GM12878 (cell line): ENCODE measurements at regions not wholly inside any gene's neighbourhood (a gene's known extent, or its start where the extent isn't known, plus 50 kb on each side); places are given as distances from the start of the nearest gene placed in this dataset.

Experiments
- ATAC-seq: fragments of 200-7000 bp; cut with Tn5 transposase; 3 replicates; pipeline ENCODE4 v1.9.1; 2020; ENCODE audit warnings: mild to moderate bottlenecking, moderate library complexity
- BruUV-seq: library from RNA; stranded (reverse); fragments of 400-500 nt; replicated peaks from 2 replicates; lab custom pipeline; 2021; lab: Mats Ljungman, UMichigan
- CTCF ChIA-PET: fragments of 300-600 bp; sonication (Branson Sonifier 250); formaldehyde crosslinking; extraction: SDS; loops from one replicate; lab custom pipeline; 2021; ENCODE audit warnings: inconsistent platforms; lab: Yijun Ruan, JAX
- POLR2A ChIA-PET: fragments of 350-600 bp; formaldehyde crosslinking; extraction: SDS; loops from one replicate; lab custom pipeline; 2021; ENCODE audit warnings: inconsistent platforms; lab: Charles Lee
- RAD21 ChIA-PET: fragments of 300-600 bp; sonication (Branson Sonifier 250); formaldehyde crosslinking; loops from one replicate; lab custom pipeline; 2023; ENCODE audit warnings: antibody characterized with exemption; ENCODE audit not compliant: unreplicated experiment; lab: Charles Lee
- SMC1A ChIA-PET: fragments of 300-600 bp; sonication (Branson Sonifier 250); formaldehyde crosslinking; loops from one replicate; lab custom pipeline; 2023; ENCODE audit not compliant: unreplicated experiment, uncharacterized antibody; lab: Charles Lee
- DNase-seq: peaks from one replicate; pipeline ENCODE4 v3.0.0-alpha.2; 2011; ENCODE audit warnings: low read depth, low spot score
- FAIRE-seq: peaks from 3 replicates; lab custom pipeline; 2011; peaks lifted over from hg19 to GRCh38; lab: Jason Lieb, UNC
- H2AFZ ChIP-seq: 2 replicates; pipeline ENCODE4 v1.6.0; 2011; ENCODE audit warnings: low read depth, low read length, control low read depth; ENCODE audit not compliant: control insufficient read depth
- H3K27ac ChIP-seq: 2 replicates; pipeline ENCODE4 v1.5.1; 2011; ENCODE audit warnings: control low read depth; ENCODE audit not compliant: control insufficient read depth, insufficient read depth
- H3K27me3 ChIP-seq, 2 experiments: replicated peaks in 1 of 2; 2 replicates each; pipeline versions ENCODE4 v1.6.0 to v1.6.1; 2011; ENCODE audit warnings: low read length in 1 of 2; ENCODE audit not compliant: control insufficient read depth in 2 of 2, insufficient read depth in 2 of 2
- H3K36me3 ChIP-seq, 2 experiments: 2 replicates each; pipeline ENCODE4 v1.5.1; 2011; ENCODE audit warnings: low read length in 1 of 2; ENCODE audit not compliant: control insufficient read depth in 2 of 2, insufficient read depth in 2 of 2
- H3K4me1 ChIP-seq: 2 replicates; pipeline ENCODE4 v1.6.1; 2011; ENCODE audit warnings: mild to moderate bottlenecking, low read length, moderate library complexity, mixed read lengths; ENCODE audit not compliant: control insufficient read depth, insufficient read depth
- H3K4me2 ChIP-seq: 2 replicates; pipeline ENCODE4 v1.6.0; 2011; ENCODE audit warnings: control low read depth; ENCODE audit not compliant: control insufficient read depth, insufficient read depth
- H3K4me3 ChIP-seq: fragments of 200-600 bp; sonication (generic); 2 replicates; pipeline ENCODE4 v1.5.1; 2016
- H3K79me2 ChIP-seq: 2 replicates; pipeline ENCODE4 v1.6.0; 2011; ENCODE audit warnings: low read length; ENCODE audit not compliant: control insufficient read depth, insufficient read depth
- H3K9ac ChIP-seq: 2 replicates; pipeline ENCODE4 v1.8.0; 2011; ENCODE audit warnings: low read length, control low read depth, mixed read lengths; ENCODE audit not compliant: control insufficient read depth, insufficient read depth
- H3K9me3 ChIP-seq: replicated peaks from 3 replicates; pipeline ENCODE4 v1.5.1; 2011; ENCODE audit warnings: mild to moderate bottlenecking, low read length; ENCODE audit not compliant: control insufficient read depth, insufficient read depth
- H4K20me1 ChIP-seq: 2 replicates; pipeline ENCODE4 v1.6.0; 2011; ENCODE audit not compliant: control insufficient read depth, insufficient read depth
- CBFB ChIP-seq: IDR thresholded peaks from 2 replicates; pipeline ENCODE4 v1.6.1; 2016; ENCODE audit warnings: antibody characterized with exemption, low read depth
- CBX5 ChIP-seq: sonication (generic); IDR thresholded peaks from 2 replicates; pipeline ENCODE4 v1.6.1; 2016; ENCODE audit warnings: low read depth, moderate library complexity, mild to moderate bottlenecking, inconsistent platforms
- IRF4 ChIP-seq: IDR thresholded peaks from 2 replicates; pipeline ENCODE4 v1.6.1; 2011; ENCODE audit warnings: low read depth, low read length
- NFIC ChIP-seq: IDR thresholded peaks from 2 replicates; pipeline ENCODE4 v1.6.1; 2012; ENCODE audit warnings: low read depth, mild to moderate bottlenecking, inconsistent platforms, low read length, moderate library complexity
- NR2F1 ChIP-seq: fragments of 450-650 bp; conservative IDR thresholded peaks from 2 replicates; pipeline ENCODE4 v1.6.1; 2017; ENCODE audit warnings: mild to moderate bottlenecking
- SP1 ChIP-seq: IDR thresholded peaks from one replicate; pipeline ENCODE4 v1.6.1; 2011; ENCODE audit warnings: low read depth, low read length
- SPI1 ChIP-seq: IDR thresholded peaks from 2 replicates; pipeline ENCODE4 v1.6.1; 2011; ENCODE audit warnings: low read depth, mild to moderate bottlenecking, low read length, moderate library complexity, borderline replicate concordance; ENCODE audit not compliant: insufficient read depth
- TBL1XR1 ChIP-seq: IDR thresholded peaks from 2 replicates; pipeline ENCODE4 v1.6.1; 2012; ENCODE audit warnings: low read depth, low read length, improper control_type of control experiment
- TCF12 ChIP-seq: IDR thresholded peaks from 2 replicates; pipeline ENCODE4 v1.6.1; 2011; ENCODE audit warnings: low read depth, mild to moderate bottlenecking, low read length
- TCF3 ChIP-seq: IDR thresholded peaks from 2 replicates; pipeline ENCODE4 v1.6.1; 2012; ENCODE audit warnings: low read depth, mild to moderate bottlenecking, low read length, borderline replicate concordance; ENCODE audit not compliant: insufficient read depth
- TCF7 ChIP-seq: IDR thresholded peaks from 2 replicates; pipeline ENCODE4 v1.6.1; 2014; ENCODE audit warnings: antibody characterized with exemption, borderline replicate concordance
- ZSCAN29 ChIP-seq: fragments of 450-650 bp; IDR thresholded peaks from 2 replicates; pipeline ENCODE4 v1.6.1; 2017; ENCODE audit warnings: mild to moderate bottlenecking, moderate library complexity
- WGBS: methylation state at CpG from one replicate; pipeline ENCODE4 v1.1.6; 2016; ENCODE audit warnings: low lambda C conversion rate; ENCODE audit not compliant: insufficient replicate concordance, insufficient coverage; ENCODE audit errors: missing lambda C conversion rate; 5-methylcytosine and 5-hydroxymethylcytosine counted together
- in situ Hi-C: fragments of 300-500 bp; cut with MboI; formaldehyde crosslinking; loops from 9 replicates; pipeline ENCODE4 v1.14.3; 2018; ENCODE audit warnings: mixed read lengths
- intact Hi-C: fragments of 100-400 bp; cut with micrococcal nuclease; formaldehyde crosslinking; loops from one replicate; pipeline ENCODE4 v1.14.2; 2022; ENCODE audit not compliant: unreplicated experiment
- TF ChIP-seq, protein P1 (sequence below): fragments of 450-650 bp; IDR thresholded peaks from 2 replicates; pipeline ENCODE4 v1.6.1; 2017; ENCODE audit warnings: mild to moderate bottlenecking, moderate library complexity
- TF ChIP-seq, protein P2 (sequence below): fragments of 450-650 bp; IDR thresholded peaks from 2 replicates; pipeline ENCODE4 v1.6.1; 2017; ENCODE audit warnings: borderline replicate concordance
- TF ChIP-seq, protein P3 (sequence below): fragments of 450-650 bp; formaldehyde crosslinking; IDR thresholded peaks from 2 replicates; pipeline ENCODE4 v1.4.0; 2022; ENCODE audit warnings: mild to moderate bottlenecking, moderate library complexity
- TF ChIP-seq, protein P4 (sequence below): fragments of 450-650 bp; IDR thresholded peaks from 2 replicates; pipeline ENCODE4 v1.6.1; 2017; ENCODE audit warnings: low read depth, mild to moderate bottlenecking, moderate library complexity

DNA sequence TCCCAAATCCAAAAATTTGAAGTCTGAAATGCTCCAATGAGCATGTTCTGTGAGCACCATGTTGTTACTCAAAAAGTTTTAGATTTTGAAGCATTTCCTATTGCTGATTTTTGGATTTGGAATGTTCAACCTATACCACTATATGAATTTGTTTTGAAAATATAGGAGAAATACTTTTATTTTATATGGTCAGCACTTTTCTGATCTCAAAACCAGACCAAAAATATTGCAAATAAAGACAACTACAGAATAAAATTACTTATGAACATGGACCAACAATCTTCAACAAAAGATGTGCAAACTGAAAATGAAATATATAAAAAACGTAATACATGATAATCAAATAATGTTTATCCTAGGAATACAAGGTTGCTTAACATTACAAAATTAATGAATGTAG lies 73.7 kb upstream of the APOBEC4 start:
- Histone ChIP-seq H2AFZ (no peak overlapping the region), H3K4me2 (no peak overlapping the region), H3K9ac (no peak overlapping the region), H4K20me1 (no peaks in the 10 kb centered on the region), H3K9me3 (no peaks in the 10 kb centered on the region), H3K27ac (no peak overlapping the region), H3K36me3 (no peaks in the 10 kb centered on the region), H3K79me2 (no peaks in the 10 kb centered on the region), H3K27me3 (no peaks in the 10 kb centered on the region), H3K4me1 (peaks cover 15% of the 10 kb centered on the region; the same call in 1 of the 2 replicates), H3K4me3 (no peak overlapping the region)
- no TSS peak for BruUV-seq
- SMC1A ChIA-PET, result no interaction called here
- POLR2A ChIA-PET, result no interaction called here
- no peak for DNase-seq
- intact Hi-C loops, result no loop called here
- WGBS, result 52% methylated on average over 1 of the region's 1 CpG
- ATAC-seq, result no peak
- no peak for FAIRE-seq
- in situ Hi-C loops, result no loop called here
- RAD21 ChIA-PET, result no interaction called here
- CTCF ChIA-PET, result no interaction called here
- TF ChIP-seq ZSCAN29 (no peak), NFIC (no peak), TCF3 (no peak), CBX5 (no peak), CBFB (no peak), SPI1 (no peak), NR2F1 (no peak), TBL1XR1 (no peak), IRF4 (no peak), TCF7 (no peak), SP1 (no peak), TCF12 (no peak)
- TF ChIP-seq, protein P1, sequence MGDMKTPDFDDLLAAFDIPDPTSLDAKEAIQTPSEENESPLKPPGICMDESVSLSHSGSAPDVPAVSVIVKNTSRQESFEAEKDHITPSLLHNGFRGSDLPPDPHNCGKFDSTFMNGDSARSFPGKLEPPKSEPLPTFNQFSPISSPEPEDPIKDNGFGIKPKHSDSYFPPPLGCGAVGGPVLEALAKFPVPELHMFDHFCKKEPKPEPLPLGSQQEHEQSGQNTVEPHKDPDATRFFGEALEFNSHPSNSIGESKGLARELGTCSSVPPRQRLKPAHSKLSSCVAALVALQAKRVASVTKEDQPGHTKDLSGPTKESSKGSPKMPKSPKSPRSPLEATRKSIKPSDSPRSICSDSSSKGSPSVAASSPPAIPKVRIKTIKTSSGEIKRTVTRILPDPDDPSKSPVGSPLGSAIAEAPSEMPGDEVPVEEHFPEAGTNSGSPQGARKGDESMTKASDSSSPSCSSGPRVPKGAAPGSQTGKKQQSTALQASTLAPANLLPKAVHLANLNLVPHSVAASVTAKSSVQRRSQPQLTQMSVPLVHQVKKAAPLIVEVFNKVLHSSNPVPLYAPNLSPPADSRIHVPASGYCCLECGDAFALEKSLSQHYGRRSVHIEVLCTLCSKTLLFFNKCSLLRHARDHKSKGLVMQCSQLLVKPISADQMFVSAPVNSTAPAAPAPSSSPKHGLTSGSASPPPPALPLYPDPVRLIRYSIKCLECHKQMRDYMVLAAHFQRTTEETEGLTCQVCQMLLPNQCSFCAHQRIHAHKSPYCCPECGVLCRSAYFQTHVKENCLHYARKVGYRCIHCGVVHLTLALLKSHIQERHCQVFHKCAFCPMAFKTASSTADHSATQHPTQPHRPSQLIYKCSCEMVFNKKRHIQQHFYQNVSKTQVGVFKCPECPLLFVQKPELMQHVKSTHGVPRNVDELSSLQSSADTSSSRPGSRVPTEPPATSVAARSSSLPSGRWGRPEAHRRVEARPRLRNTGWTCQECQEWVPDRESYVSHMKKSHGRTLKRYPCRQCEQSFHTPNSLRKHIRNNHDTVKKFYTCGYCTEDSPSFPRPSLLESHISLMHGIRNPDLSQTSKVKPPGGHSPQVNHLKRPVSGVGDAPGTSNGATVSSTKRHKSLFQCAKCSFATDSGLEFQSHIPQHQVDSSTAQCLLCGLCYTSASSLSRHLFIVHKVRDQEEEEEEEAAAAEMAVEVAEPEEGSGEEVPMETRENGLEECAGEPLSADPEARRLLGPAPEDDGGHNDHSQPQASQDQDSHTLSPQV, result no peak
- TF ChIP-seq, protein P2, sequence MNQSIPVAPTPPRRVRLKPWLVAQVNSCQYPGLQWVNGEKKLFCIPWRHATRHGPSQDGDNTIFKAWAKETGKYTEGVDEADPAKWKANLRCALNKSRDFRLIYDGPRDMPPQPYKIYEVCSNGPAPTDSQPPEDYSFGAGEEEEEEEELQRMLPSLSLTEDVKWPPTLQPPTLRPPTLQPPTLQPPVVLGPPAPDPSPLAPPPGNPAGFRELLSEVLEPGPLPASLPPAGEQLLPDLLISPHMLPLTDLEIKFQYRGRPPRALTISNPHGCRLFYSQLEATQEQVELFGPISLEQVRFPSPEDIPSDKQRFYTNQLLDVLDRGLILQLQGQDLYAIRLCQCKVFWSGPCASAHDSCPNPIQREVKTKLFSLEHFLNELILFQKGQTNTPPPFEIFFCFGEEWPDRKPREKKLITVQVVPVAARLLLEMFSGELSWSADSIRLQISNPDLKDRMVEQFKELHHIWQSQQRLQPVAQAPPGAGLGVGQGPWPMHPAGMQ, result no peak
- TF ChIP-seq, protein P3, sequence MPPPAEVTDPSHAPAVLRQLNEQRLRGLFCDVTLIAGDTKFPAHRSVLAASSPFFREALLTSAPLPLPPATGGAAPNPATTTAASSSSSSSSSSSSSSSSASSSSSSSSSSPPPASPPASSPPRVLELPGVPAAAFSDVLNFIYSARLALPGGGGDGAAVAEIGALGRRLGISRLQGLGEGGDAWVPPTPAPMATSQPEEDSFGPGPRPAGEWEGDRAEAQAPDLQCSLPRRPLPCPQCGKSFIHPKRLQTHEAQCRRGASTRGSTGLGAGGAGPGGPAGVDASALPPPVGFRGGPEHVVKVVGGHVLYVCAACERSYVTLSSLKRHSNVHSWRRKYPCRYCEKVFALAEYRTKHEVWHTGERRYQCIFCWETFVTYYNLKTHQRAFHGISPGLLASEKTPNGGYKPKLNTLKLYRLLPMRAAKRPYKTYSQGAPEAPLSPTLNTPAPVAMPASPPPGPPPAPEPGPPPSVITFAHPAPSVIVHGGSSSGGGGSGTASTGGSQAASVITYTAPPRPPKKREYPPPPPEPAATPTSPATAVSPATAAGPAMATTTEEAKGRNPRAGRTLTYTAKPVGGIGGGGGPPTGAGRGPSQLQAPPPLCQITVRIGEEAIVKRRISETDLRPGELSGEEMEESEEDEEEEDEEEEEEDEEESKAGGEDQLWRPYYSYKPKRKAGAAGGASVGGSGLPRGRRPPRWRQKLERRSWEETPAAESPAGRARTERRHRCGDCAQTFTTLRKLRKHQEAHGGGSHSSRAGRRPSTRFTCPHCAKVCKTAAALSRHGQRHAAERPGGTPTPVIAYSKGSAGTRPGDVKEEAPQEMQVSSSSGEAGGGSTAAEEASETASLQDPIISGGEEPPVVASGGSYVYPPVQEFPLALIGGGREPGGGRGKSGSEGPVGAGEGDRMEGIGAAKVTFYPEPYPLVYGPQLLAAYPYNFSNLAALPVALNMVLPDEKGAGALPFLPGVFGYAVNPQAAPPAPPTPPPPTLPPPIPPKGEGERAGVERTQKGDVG (CRISPR knock-in tag), result no peak
- TF ChIP-seq, protein P4, sequence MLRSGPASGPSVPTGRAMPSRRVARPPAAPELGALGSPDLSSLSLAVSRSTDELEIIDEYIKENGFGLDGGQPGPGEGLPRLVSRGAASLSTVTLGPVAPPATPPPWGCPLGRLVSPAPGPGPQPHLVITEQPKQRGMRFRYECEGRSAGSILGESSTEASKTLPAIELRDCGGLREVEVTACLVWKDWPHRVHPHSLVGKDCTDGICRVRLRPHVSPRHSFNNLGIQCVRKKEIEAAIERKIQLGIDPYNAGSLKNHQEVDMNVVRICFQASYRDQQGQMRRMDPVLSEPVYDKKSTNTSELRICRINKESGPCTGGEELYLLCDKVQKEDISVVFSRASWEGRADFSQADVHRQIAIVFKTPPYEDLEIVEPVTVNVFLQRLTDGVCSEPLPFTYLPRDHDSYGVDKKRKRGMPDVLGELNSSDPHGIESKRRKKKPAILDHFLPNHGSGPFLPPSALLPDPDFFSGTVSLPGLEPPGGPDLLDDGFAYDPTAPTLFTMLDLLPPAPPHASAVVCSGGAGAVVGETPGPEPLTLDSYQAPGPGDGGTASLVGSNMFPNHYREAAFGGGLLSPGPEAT, result no peak
